GM12875 (cell line): ENCODE measurements at regions not wholly inside any gene's neighbourhood (a gene's known extent, or its start where the extent isn't known, plus 50 kb on each side); places are given as distances from the start of the nearest gene placed in this dataset.

Experiments used
- H3K4me3 ChIP-seq: one replicate; pipeline ENCODE4 v1.5.1; 2011; ENCODE audit warnings: low read depth, low read length, control low read depth
- CTCF ChIP-seq: IDR thresholded peaks from 2 replicates; pipeline ENCODE4 v1.5.1; 2011; ENCODE audit warnings: low read depth, mild to moderate bottlenecking, control low read depth, inconsistent platforms, low read length, moderate library complexity, borderline replicate concordance; ENCODE audit not compliant: insufficient read depth

DNA sequence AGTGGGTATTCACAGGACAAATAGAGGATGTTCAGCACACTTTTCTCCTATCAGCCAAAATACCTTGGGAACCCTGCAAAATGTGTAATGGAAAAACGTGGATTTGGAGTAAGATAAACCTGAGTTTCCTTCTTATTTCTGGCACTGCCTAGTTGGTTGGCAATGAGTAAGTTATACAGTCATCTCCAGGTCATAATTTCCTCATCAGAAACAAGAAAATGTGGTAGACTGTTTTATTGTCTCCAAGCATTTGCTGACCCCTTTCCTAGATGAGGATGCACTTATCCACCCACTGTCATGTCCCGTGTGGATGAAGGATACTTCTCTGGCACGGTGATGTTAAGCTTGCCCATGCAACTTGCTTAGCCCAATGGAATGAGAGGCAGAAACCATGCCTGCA is 458.0 kb downstream of the KIF2B start:
- H3K4me3 ChIP-seq = no peak overlapping the region
- TF ChIP-seq CTCF = no peak

GRCh38 chr17:54282886-54283285 is 460.2 kb downstream of the KIF2B start:
- no peak for TF ChIP-seq CTCF
- H3K4me3 ChIP-seq = no peak overlapping the region

GRCh38 chr17:54307351-54307750 is 484.6 kb downstream of the KIF2B start:
- H3K4me3 ChIP-seq = no peak overlapping the region
- no peak for TF ChIP-seq CTCF

- H3K4me3 ChIP-seq = no peak overlapping the region
- no peak for TF ChIP-seq CTCF
These were observed 502.1 kb downstream of the KIF2B start for GRCh38 chr17:54324813-54325212.

GRCh38 chr17:54339731-54340130 is 517.0 kb downstream of the KIF2B start:
- TF ChIP-seq CTCF = no peak
- H3K4me3 ChIP-seq = no peak overlapping the region

- H3K4me3 ChIP-seq = no peak overlapping the region
- no peak for TF ChIP-seq CTCF
These were observed 524.8 kb downstream of the KIF2B start for GRCh38 chr17:54347495-54347894.

GRCh38 chr17:54348234-54348633 is 525.5 kb downstream of the KIF2B start:
- no peak overlapping the region for H3K4me3 ChIP-seq
- no peak for TF ChIP-seq CTCF
